GM08714 (cell line): ENCODE measurements at regions not wholly inside any gene's neighbourhood (a gene's known extent, or its start where the extent isn't known, plus 50 kb on each side); places are given as distances from the start of the nearest gene placed in this dataset.

ENCODE experiments used
- H3K4me3 ChIP-seq: fragments of 200-500 bp; sonication (Bioruptor generic); 2 replicates; pipeline ENCODE4 v1.5.1; 2014; ENCODE audit warnings: mild to moderate bottlenecking, low read length, inconsistent platforms
- ZNF274 ChIP-seq: IDR thresholded peaks from 2 replicates; pipeline ENCODE4 v1.6.1; 2012; ENCODE audit warnings: mild to moderate bottlenecking, low read depth, low read length

GRCh38 chr12:105921872-105922669 is 216.7 kb downstream of the NUAK1 start:
- H3K4me3 ChIP-seq = no peak overlapping the region

GRCh38 chr12:105922670-105923102 is 216.1 kb downstream of the NUAK1 start:
- no peak overlapping the region for H3K4me3 ChIP-seq
- no peak for TF ChIP-seq ZNF274

More at GRCh38 chr12:105921872-105922669, 216.7 kb downstream of the NUAK1 start:
- TF ChIP-seq ZNF274 = no peak

GRCh38 chr12:105924526-105925208 is 214.1 kb downstream of the NUAK1 start:
- TF ChIP-seq ZNF274 = no peak
- no peak overlapping the region for H3K4me3 ChIP-seq

- no peak overlapping the region for H3K4me3 ChIP-seq
- no peak for TF ChIP-seq ZNF274
Measured at GRCh38 chr12:105927564-105927963, 211.2 kb downstream of the NUAK1 start.

DNA sequence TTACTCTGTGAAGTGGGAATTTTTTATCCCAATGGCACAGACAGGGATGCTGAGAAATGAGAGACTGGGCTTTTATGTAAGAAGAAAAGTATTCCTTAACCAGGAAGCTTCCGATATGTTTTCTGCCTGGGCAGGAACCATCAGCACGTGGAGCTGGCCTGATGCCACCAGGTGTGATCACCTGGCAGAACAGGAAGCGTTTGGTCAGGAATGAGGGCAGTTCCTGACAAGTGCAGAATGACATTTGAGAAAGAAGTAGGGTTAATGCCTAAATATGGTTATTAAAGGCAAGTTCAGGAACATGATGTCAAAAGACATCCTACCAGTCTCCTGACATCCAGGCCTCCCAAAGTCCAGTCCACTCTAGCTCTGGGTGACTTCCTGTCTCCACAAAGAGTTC is 210.3 kb downstream of the NUAK1 start:
- no peak overlapping the region for H3K4me3 ChIP-seq
- TF ChIP-seq ZNF274 = no peak

DNA sequence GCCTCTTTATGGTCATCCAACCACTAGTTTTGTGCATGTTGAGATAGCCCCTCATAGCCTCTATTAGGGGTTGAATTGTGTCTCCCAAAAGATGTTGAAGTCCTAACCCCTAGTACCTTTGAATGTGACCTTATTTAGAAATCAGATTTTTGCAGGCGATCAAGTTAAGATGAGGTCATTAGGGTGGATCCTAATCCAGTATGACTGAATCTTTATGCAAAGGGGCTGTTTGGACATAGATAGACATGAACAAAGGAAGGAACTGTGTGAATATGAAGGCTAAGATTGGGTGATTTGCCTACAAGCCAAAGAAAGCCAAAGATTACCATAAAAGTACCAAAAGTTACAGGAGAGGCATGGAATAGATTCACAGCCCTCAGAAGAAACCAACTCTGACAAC is 209.6 kb downstream of the NUAK1 start:
- H3K4me3 ChIP-seq = no peak overlapping the region
- no peak for TF ChIP-seq ZNF274

- no peak for TF ChIP-seq ZNF274
- H3K4me3 ChIP-seq = no peak overlapping the region
Measured at GRCh38 chr12:105930557-105931503, 207.9 kb downstream of the NUAK1 start.

- no peak overlapping the region for H3K4me3 ChIP-seq
- TF ChIP-seq ZNF274 = no peak
Measured at GRCh38 chr12:105931762-105932570, 206.8 kb downstream of the NUAK1 start.

DNA sequence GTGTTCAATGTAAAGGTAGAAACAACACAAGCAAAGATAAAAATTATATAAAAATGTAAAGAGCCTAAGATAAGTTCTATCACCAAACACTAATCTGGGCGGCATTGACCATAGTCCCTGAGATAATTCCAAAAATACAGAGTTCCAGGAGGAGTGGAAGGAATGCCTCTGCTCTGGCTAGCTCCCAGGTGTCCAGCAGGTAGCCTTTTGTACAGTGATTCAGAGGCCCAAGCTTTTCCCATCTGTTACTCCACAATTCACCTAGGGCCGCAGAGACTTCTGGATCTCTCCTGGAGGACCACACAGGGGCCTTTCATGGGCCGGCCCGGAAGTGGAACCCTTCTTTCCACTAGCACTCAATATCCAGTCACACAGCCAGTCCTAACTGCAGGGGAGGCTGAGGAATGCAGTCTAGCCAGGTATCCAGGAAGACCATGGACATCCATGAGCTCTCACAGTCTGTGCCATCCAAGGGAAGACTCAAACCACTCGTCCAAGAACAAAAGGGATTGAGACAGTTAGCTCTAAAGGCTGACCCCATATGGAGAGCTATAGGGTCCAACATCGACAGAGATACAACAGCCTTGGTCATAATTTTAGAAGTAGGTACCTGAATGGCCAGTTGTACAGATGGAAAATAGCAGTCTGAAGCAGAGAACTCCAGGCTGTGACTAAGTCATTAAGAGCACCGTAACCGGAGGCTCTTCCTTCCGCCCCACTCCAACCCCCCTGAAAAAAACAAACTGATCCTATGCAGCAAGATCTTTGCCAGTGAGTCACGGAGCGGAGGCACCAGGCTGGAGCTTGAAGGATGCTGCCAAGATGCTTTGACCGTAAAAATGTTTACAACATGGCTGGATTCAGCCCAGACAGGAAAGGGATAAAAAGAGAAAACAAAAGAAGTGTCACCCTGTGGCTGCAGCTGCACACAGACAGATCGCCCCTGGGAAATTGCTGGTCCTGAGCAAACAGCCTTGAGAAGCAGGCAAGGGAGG is 204.8 kb downstream of the NUAK1 start:
- no peak overlapping the region for H3K4me3 ChIP-seq
- no peak for TF ChIP-seq ZNF274

DNA sequence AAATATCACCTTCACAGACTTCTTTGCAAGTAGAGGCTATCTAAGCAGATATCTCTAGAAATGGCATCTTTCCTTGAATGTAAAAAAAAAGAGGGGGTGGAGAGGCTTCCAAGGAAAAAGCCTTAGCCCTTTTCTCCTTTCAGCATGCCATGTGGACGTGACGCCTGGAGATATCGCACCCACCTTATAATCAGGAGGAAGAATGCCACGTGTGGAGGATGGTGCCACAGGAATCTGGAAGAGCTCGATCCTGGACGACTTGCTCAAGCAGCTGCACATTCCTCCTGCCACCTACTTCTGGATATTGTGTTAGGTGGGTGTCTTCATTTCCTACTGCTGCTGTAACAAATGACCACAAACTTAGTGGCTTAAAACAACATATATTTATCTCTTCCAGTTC is 203.6 kb downstream of the NUAK1 start:
- no peak for TF ChIP-seq ZNF274
- H3K4me3 ChIP-seq = no peak overlapping the region

DNA sequence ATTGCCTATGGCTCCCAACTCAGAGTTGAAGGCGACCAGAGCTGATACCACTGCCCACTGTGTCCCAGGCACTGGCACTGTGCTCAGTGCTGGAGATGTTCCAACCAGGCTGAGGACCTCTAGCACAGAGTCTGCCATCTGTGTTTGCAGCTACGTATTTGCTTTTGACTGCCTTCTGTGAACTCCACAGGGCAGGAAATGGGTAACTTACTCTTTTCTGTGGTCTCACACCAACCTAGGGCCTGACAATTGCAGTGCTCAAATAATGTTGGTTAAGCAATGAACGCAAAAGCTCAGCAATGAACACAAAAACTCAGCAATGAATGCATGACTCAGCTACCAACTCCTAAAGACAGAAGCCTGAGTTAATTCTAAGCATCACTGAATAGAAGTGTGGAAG is 202.8 kb downstream of the NUAK1 start:
- TF ChIP-seq ZNF274 = no peak
- H3K4me3 ChIP-seq = no peak overlapping the region

GRCh38 chr12:105936496-105936895 is 202.3 kb downstream of the NUAK1 start:
- TF ChIP-seq ZNF274 = no peak

More at GRCh38 chr12:105936496-105936895, 202.3 kb downstream of the NUAK1 start:
- H3K4me3 ChIP-seq = no peak overlapping the region
